WERI-Rb-1 (cell line): ENCODE measurements at regions not wholly inside any gene's neighbourhood (a gene's known extent, or its start where the extent isn't known, plus 50 kb on each side); places are given as distances from the start of the nearest gene placed in this dataset.

Experiments
- DNase-seq: peaks from one replicate; pipeline ENCODE4 v3.0.0-alpha.2; 2020
- H3K27ac ChIP-seq: fragments of 250-450 bp; sonication (Bioruptor Pico); 2 replicates; pipeline ENCODE4 v1.5.1; 2020; ENCODE audit warnings: mild to moderate bottlenecking, moderate library complexity
- H3K27me3 ChIP-seq: fragments of 250-450 bp; sonication (Bioruptor Pico); 2 replicates; pipeline ENCODE4 v1.5.1; 2021; ENCODE audit warnings: mild to moderate bottlenecking, low read depth, moderate library complexity; ENCODE audit not compliant: insufficient read depth, severe bottlenecking
- H3K36me3 ChIP-seq: fragments of 250-450 bp; sonication (Bioruptor Pico); 2 replicates; pipeline ENCODE4 v1.5.1; 2020; ENCODE audit warnings: mild to moderate bottlenecking, moderate library complexity
- H3K4me3 ChIP-seq: 2 replicates; pipeline ENCODE4 v1.5.1; 2011; ENCODE audit warnings: low read depth, mild to moderate bottlenecking, control low read depth, low read length
- H3K9me3 ChIP-seq: fragments of 250-450 bp; sonication (Bioruptor Pico); 2 replicates; pipeline ENCODE4 v1.5.1; 2021; ENCODE audit warnings: mild to moderate bottlenecking, moderate library complexity; ENCODE audit not compliant: severe bottlenecking
- CTCF ChIP-seq: IDR thresholded peaks from 2 replicates; pipeline ENCODE4 v1.5.1; 2011; ENCODE audit warnings: low read depth, mild to moderate bottlenecking, control low read depth, inconsistent platforms, low read length

GRCh38 chr13:61151062-61151461, 264.6 kb downstream of the PCDH20 start:
- H3K4me3 ChIP-seq, result no peak overlapping the region
- H3K27ac ChIP-seq, result no peak overlapping the region
- H3K36me3 ChIP-seq, result no peaks in the 10 kb centered on the region
- DNase-seq, result no peak
- H3K9me3 ChIP-seq, result no peaks in the 10 kb centered on the region
- no peak for TF ChIP-seq CTCF
- H3K27me3 ChIP-seq, result no peaks in the 10 kb centered on the region

GRCh38 chr13:61149331-61149730, 266.3 kb downstream of the PCDH20 start:
- no peak for DNase-seq
- H3K27ac ChIP-seq, result no peak overlapping the region
- no peak for TF ChIP-seq CTCF
- H3K36me3 ChIP-seq, result no peaks in the 10 kb centered on the region
- no peaks in the 10 kb centered on the region for H3K27me3 ChIP-seq
- no peaks in the 10 kb centered on the region for H3K9me3 ChIP-seq
- no peak overlapping the region for H3K4me3 ChIP-seq

- no peak overlapping the region for H3K4me3 ChIP-seq
Measured at GRCh38 chr13:61148691-61149315, 266.8 kb downstream of the PCDH20 start.

GRCh38 chr13:61148211-61148610, 267.4 kb downstream of the PCDH20 start:
- no peak for DNase-seq
- Histone ChIP-seq H3K9me3 (no peaks in the 10 kb centered on the region), H3K36me3 (no peaks in the 10 kb centered on the region), H3K4me3 (no peak overlapping the region), H3K27me3 (no peaks in the 10 kb centered on the region), H3K27ac (no peak overlapping the region)
- TF ChIP-seq CTCF, result no peak

More at GRCh38 chr13:61148691-61149315, 266.8 kb downstream of the PCDH20 start:
- DNase-seq, result no peak
- no peaks in the 10 kb centered on the region for H3K36me3 ChIP-seq
- H3K27me3 ChIP-seq, result no peaks in the 10 kb centered on the region
- H3K27ac ChIP-seq, result no peak overlapping the region
- H3K9me3 ChIP-seq, result no peaks in the 10 kb centered on the region
- TF ChIP-seq CTCF, result no peak

GRCh38 chr13:61146571-61146970, 269.1 kb downstream of the PCDH20 start:
- no peaks in the 10 kb centered on the region for H3K27me3 ChIP-seq
- H3K9me3 ChIP-seq, result no peaks in the 10 kb centered on the region
- no peak for DNase-seq
- H3K4me3 ChIP-seq, result no peak overlapping the region
- H3K36me3 ChIP-seq, result no peaks in the 10 kb centered on the region
- no peak overlapping the region for H3K27ac ChIP-seq
- no peak for TF ChIP-seq CTCF

- Histone ChIP-seq H3K27ac (no peak overlapping the region), H3K27me3 (no peaks in the 10 kb centered on the region), H3K36me3 (no peaks in the 10 kb centered on the region), H3K4me3 (no peak overlapping the region), H3K9me3 (no peaks in the 10 kb centered on the region)
- TF ChIP-seq CTCF, result no peak
- DNase-seq, result no peak
Measured at GRCh38 chr13:61146158-61146557, 269.5 kb downstream of the PCDH20 start.
